H1 (cell line): ENCODE measurements at regions not wholly inside any gene's neighbourhood (a gene's known extent, or its start where the extent isn't known, plus 50 kb on each side); places are given as distances from the start of the nearest gene placed in this dataset.

Source experiments
- ATF3 ChIP-seq: IDR thresholded peaks from 2 replicates; pipeline ENCODE4 v1.6.1; 2011; ENCODE audit warnings: low read depth, mild to moderate bottlenecking, low read length; ENCODE audit not compliant: insufficient read depth
- SIRT6 ChIP-seq: IDR thresholded peaks from one replicate; pipeline ENCODE4 v1.7.1; 2012; ENCODE audit warnings: low read length, inconsistent platforms

- no peak for TF ChIP-seq ATF3
- no peak for TF ChIP-seq SIRT6
Measured at GRCh38 chr18:27263369-27263768, 78.3 kb upstream of the CHST9 start (continued).
